ENCODE measurements at regions not wholly inside any gene's neighbourhood (a gene's known extent, or its start where the extent isn't known, plus 50 kb on each side); places are given as distances from the start of the nearest gene placed in this dataset.

DNA sequence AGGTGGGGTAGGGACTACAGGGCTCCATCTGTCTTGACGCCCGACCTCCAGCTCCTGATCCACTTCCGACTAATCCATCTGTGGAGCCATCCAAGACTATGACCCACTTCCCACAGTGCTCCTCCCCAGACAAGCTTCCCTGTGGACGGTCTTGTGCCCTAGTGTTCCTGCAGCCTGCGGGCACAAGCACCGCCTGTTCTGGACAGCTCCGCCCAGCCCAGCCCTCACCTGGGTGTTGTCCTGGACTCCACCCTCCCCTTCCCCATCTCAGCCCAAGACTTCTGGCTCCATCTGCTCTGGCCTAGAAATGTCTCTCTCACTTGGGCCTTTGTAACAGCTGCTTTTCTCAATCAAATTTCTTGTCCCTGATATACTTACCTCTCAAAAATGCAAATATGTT lies 102.0 kb downstream of the MAFB start:
- no peak for DNase-seq
- Histone ChIP-seq H3K36me3 (no peaks in the 10 kb centered on the region), H3K4me1 (peaks cover 0 to 26% (median 0%) of the 10 kb centered on the region in 12 donors), H3K27me3 (peaks cover 0 to 18% (median 0%) of the 10 kb centered on the region in 9 donors), H3K9me3 (no peaks in the 10 kb centered on the region), H3K27ac (no peak overlapping the region), H3K4me3 (no peak overlapping the region)
- intact Hi-C loops (cut with DNase I), result no loop called here
- TF ChIP-seq, protein P1, sequence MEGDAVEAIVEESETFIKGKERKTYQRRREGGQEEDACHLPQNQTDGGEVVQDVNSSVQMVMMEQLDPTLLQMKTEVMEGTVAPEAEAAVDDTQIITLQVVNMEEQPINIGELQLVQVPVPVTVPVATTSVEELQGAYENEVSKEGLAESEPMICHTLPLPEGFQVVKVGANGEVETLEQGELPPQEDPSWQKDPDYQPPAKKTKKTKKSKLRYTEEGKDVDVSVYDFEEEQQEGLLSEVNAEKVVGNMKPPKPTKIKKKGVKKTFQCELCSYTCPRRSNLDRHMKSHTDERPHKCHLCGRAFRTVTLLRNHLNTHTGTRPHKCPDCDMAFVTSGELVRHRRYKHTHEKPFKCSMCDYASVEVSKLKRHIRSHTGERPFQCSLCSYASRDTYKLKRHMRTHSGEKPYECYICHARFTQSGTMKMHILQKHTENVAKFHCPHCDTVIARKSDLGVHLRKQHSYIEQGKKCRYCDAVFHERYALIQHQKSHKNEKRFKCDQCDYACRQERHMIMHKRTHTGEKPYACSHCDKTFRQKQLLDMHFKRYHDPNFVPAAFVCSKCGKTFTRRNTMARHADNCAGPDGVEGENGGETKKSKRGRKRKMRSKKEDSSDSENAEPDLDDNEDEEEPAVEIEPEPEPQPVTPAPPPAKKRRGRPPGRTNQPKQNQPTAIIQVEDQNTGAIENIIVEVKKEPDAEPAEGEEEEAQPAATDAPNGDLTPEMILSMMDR (IDR thresholded peaks at IDR 0.05), result no peak
- TF ChIP-seq POLR2A (IDR thresholded peaks at IDR 0.05), result no peak
- 71 to 85% (median 77%) methylated on average over 7 of the region's 7 CpGs for WGBS, 4 donors
- ATAC-seq, result no peak

DNA sequence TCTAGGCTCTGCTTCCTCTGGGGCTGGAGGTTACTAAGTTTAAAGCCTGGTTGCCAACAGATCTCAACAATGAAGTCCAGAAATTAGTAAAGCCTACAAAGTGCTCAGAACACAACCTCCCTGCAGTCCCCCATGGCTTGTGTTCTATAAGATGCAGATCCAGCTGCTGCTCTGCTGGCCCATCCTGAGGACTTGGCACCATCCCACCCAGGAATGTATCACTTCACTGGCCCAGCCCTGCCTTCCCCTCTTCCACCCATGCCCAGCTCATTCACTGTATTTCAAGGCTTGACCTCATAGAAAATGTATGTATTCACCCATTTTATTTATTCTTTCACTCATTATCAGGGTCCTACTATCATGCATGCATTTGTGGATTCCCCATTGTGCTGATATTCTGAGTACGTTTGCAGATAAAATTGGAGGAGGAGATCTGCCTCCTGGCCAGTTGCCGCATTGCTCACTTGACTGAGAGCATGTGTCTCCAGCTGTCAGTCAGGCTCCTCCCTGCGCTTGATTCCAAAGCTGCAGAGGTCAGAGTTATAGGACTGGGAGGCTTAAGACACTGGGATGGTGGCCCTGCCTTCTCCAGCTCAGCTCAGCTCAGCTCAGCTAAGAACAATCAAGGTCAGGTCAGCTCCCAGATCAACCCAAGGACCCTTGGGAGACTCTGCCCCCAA lies 104.8 kb downstream of the MAFB start:
- Histone ChIP-seq H3K36me3 (no peaks in the 10 kb centered on the region), H3K27ac (peak overlapping the region in 1 of 12 donors; percentile 34), H3K27me3 (peaks cover 0 to 11% (median 0%) of the 10 kb centered on the region in 9 donors), H3K4me1 (peaks cover 0 to 29% (median 0%) of the 10 kb centered on the region in 12 donors), H3K4me3 (no peak overlapping the region), H3K9me3 (no peaks in the 10 kb centered on the region)
- peak in 3 of 4 donors; percentile 49 to 91 (median 72) for ATAC-seq
- intact Hi-C loops (cut with DNase I), result no loop called here
- DNase-seq, result peak; percentile 29 to 76 (median 70)
- TF ChIP-seq, protein P1 (IDR thresholded peaks at IDR 0.05), result no peak
- TF ChIP-seq POLR2A (IDR thresholded peaks at IDR 0.05), result no peak
- WGBS, 4 donors, result 31 to 43% (median 36%) methylated on average over 3 of the region's 3 CpGs

DNA sequence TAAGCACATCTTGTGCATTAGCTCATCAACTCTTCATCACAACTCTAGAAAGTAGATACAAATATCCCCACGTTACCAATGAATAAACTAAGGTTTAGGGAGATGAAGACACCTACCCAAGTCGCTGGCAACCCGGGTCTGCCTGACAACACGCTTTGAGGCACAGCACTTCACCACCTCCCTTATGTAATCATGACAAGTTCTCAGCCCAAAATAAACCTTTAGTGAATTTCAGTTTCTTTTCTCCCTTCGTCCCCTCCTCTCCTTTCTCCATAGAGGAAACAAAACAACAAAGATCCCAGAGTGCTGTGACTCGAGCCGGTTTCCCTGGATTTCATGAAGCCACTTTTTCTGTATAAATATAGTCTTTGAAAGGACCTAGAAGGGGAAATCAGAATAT lies 105.4 kb downstream of the MAFB start:
- H3K36me3 ChIP-seq, result no peaks in the 10 kb centered on the region
- intact Hi-C loops (cut with DNase I), result no loop called here
- 72 to 80% (median 76%) methylated on average over 7 of the region's 7 CpGs for whole genome bisulfite sequencing, 4 donors
- no peak overlapping the region for H3K4me3 ChIP-seq
- no peaks in the 10 kb centered on the region for H3K9me3 ChIP-seq
- TF ChIP-seq, protein P1 (IDR thresholded peaks at IDR 0.05), result no peak
- no peak for TF ChIP-seq POLR2A (IDR thresholded peaks at IDR 0.05)
- no peak for DNase-seq
- H3K27ac ChIP-seq, result peak overlapping the region in 1 of 12 donors; percentile 34
- H3K4me1 ChIP-seq, result peaks cover 0 to 29% (median 0%) of the 10 kb centered on the region in 12 donors
- ATAC-seq, result no peak
- peaks cover 0 to 10% (median 0%) of the 10 kb centered on the region in 9 donors for H3K27me3 ChIP-seq

DNA sequence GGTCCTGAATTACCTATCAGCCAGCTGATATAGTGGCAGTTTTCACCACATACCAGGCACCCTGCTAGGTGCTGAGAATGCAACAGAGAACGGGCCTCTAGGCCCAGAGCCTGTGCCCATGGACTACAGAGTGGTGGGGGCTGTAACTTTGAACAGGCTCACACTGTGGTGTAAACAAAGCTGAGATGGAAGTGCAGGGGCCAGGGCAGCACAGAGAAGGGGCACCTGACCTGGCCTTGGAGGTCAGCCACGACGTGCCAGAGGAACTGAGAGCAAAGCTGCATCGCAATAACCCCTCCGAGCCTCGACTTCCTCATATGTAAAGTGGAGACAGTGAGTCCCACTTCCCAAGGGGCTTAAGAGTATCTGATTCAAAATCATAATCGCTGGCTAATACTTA lies 105.8 kb downstream of the MAFB start:
- H3K9me3 ChIP-seq, result no peaks in the 10 kb centered on the region
- peak overlapping the region in 1 of 12 donors; percentile 34 for H3K27ac ChIP-seq
- peaks cover 0 to 8% (median 0%) of the 10 kb centered on the region in 9 donors for H3K27me3 ChIP-seq
- H3K36me3 ChIP-seq, result no peaks in the 10 kb centered on the region
- WGBS, 4 donors, result 70 to 75% (median 74%) methylated on average over 7 of the region's 7 CpGs
- peaks cover 0 to 29% (median 0%) of the 10 kb centered on the region in 12 donors for H3K4me1 ChIP-seq
- peak in 3 of 5 donors; percentile 21 to 57 (median 23) for DNase-seq
- TF ChIP-seq POLR2A (IDR thresholded peaks at IDR 0.05), result no peak
- TF ChIP-seq, protein P1 (IDR thresholded peaks at IDR 0.05), result no peak
- peak in 3 of 4 donors; percentile 25 to 57 (median 25) for ATAC-seq
- intact Hi-C loops (cut with DNase I), result no loop called here
- no peak overlapping the region for H3K4me3 ChIP-seq
